ENCODE measurements at regions not wholly inside any gene's neighbourhood (a gene's known extent, or its start where the extent isn't known, plus 50 kb on each side); places are given as distances from the start of the nearest gene placed in this dataset.
A peak's percentile ranks its signal among the peaks of the same experiment; 100 is the strongest.

GRCh38 chr11:130647371-130647770 lies 198.9 kb downstream of the ADAMTS15 start:
- TF ChIP-seq POLR2A (IDR thresholded peaks at IDR 0.05) (no peak), CTCF (IDR thresholded peaks at IDR 0.05) (no peak)
- intact Hi-C loops (cut with DNase I; ENCODE audit: low total_unique reads): no loop called here
- WGBS, 2 donors: 93 to 94% methylated on average over 5 of the region's 5 CpGs
- Histone ChIP-seq H3K36me3 (ENCODE audit: low read depth, missing control alignments) (no peaks in the 10 kb centered on the region), H3K27me3 (no peaks in the 10 kb centered on the region), H3K9me3 (no peaks in the 10 kb centered on the region), H3K4me3 (no peak overlapping the region), H3K27ac (peak overlapping the region in 1 of 2 donors; percentile 51), H3K4me1 (peaks cover 23% of the 10 kb centered on the region)
- no peak for DNase-seq

DNA sequence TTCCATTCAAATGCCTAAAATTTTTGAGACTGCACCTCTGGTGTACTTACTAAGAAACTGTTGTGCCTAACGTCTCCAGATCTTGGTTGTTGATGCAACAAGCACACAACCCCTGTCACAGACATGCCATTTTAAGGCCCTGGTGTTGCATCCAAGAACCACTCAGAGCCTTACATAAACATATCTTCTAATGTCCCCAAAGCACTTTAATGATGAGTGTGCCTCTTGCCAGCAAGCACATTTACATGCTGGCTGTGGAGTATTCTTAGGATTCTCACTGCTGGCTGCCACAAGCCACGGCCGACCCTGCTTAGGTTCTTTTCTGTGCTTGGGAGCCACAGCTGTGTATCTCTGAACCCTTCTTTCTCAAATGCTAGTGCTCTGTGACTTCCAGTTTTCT lies 201.4 kb downstream of the ADAMTS15 start:
- Histone ChIP-seq H3K9me3 (no peaks in the 10 kb centered on the region), H3K27ac (peak overlapping the region in 1 of 2 donors; percentile 51), H3K4me1 (peaks cover 43% of the 10 kb centered on the region), H3K4me3 (no peak overlapping the region), H3K36me3 (ENCODE audit: low read depth, missing control alignments) (no peaks in the 10 kb centered on the region), H3K27me3 (no peaks in the 10 kb centered on the region)
- TF ChIP-seq CTCF (IDR thresholded peaks at IDR 0.05) (no peak), POLR2A (IDR thresholded peaks at IDR 0.05) (no peak)
- WGBS, 2 donors: 59 to 72% methylated on average over 3 of the region's 3 CpGs
- DNase-seq: no peak
- intact Hi-C loops (cut with DNase I; ENCODE audit: low total_unique reads): no loop called here

DNA sequence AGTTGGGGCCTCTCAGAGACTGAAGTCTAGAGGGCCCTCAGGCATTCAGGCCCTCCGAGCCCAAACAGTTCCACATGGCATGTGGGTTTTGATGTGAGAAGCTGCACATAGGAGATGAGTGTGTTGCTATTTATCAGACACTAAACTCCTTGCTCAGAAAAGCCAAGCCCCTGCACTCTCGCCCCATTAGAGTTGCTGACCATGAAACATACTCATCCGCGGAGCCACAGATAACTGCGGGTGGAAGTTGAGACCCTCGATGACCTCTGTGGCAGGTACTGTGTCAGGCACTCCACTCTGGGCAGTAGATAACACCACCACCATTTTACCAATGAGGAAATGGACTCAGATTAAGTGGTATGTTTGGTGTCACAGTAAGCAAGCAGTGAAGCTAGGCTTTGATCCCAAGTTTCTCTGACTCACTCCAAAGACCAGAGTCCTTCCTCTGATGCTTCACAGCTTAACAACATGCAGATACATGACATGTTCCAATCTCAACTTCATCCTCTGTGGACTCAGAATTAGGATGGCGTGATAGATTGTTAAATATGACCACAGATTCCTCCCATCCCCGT lies 202.1 kb downstream of the ADAMTS15 start:
- no peaks in the 10 kb centered on the region for H3K27me3 ChIP-seq
- H3K4me1 ChIP-seq: peaks cover 43% of the 10 kb centered on the region
- intact Hi-C loops (cut with DNase I; ENCODE audit: low total_unique reads): no loop called here
- no peaks in the 10 kb centered on the region for H3K9me3 ChIP-seq
- no peak for DNase-seq
- H3K36me3 ChIP-seq (ENCODE audit: low read depth, missing control alignments): no peaks in the 10 kb centered on the region
- no peak overlapping the region for H3K4me3 ChIP-seq
- TF ChIP-seq POLR2A (IDR thresholded peaks at IDR 0.05): no peak
- TF ChIP-seq CTCF (IDR thresholded peaks at IDR 0.05): no peak
- H3K27ac ChIP-seq: no peak overlapping the region
- 92 to 95% methylated on average over 7 to 8 of the region's 8 CpGs for WGBS, 2 donors

- H3K27ac ChIP-seq: no peak overlapping the region
- no peaks in the 10 kb centered on the region for H3K36me3 ChIP-seq (ENCODE audit: low read depth, missing control alignments)
- no peak for DNase-seq
- no peak overlapping the region for H3K4me3 ChIP-seq
- WGBS, 2 donors: 88 to 91% methylated on average over 9 of the region's 9 CpGs
- TF ChIP-seq POLR2A (IDR thresholded peaks at IDR 0.05) (no peak), CTCF (IDR thresholded peaks at IDR 0.05) (no peak)
- no peaks in the 10 kb centered on the region for H3K27me3 ChIP-seq
- intact Hi-C loops (cut with DNase I; ENCODE audit: low total_unique reads): no loop called here
- H3K9me3 ChIP-seq: no peaks in the 10 kb centered on the region
- H3K4me1 ChIP-seq: peaks cover 43% of the 10 kb centered on the region
Measured at GRCh38 chr11:130651066-130651855, 202.8 kb downstream of the ADAMTS15 start.
